Endothelial cell of umbilical vein (primary cell): ENCODE measurements at regions not wholly inside any gene's neighbourhood (a gene's known extent, or its start where the extent isn't known, plus 50 kb on each side); places are given as distances from the start of the nearest gene placed in this dataset.

Source experiments
- BruUV-seq: library from RNA; stranded (reverse); fragments of 400-500 nt; replicated peaks from 2 replicates; lab custom pipeline; 2021; lab: Mats Ljungman, UMichigan
- CTCF ChIA-PET: fragments of 300-600, 350-600 bp; sonication (Branson Sonifier 250); formaldehyde crosslinking; loops from one replicate; lab custom pipeline; 2021; ENCODE audit warnings: antibody characterized with exemption, inconsistent platforms; lab: Charles Lee
- POLR2A ChIA-PET: fragments of 300-600, 350-600 bp; sonication (Branson Sonifier 250); formaldehyde crosslinking; loops from one replicate; lab custom pipeline; 2021; ENCODE audit warnings: antibody characterized with exemption, inconsistent platforms; lab: Charles Lee
- DNase-seq: peaks from one replicate; pipeline ENCODE4 v3.0.0-alpha.2; 2011; ENCODE audit warnings: low read depth, low spot score
- FAIRE-seq: peaks from 2 replicates; lab custom pipeline; 2011; peaks lifted over from hg19 to GRCh38; lab: Jason Lieb, UNC
- H2AFZ ChIP-seq: 2 replicates; pipeline ENCODE4 v1.6.0; 2012; ENCODE audit warnings: low read depth, low read length, control low read depth, inconsistent platforms
- H3K27ac ChIP-seq: 2 replicates; pipeline ENCODE4 v1.5.1; 2011; ENCODE audit warnings: low read depth, mild to moderate bottlenecking, control low read depth, low read length, moderate library complexity; ENCODE audit not compliant: insufficient read depth
- H3K27me3 ChIP-seq, 2 experiments: 2 replicates each; pipeline versions ENCODE4 v1.6.0 to v1.6.1; 2011; ENCODE audit warnings: low read length in 2 of 2, mixed read lengths in 1 of 2; ENCODE audit not compliant: control insufficient read depth in 2 of 2, insufficient read depth in 2 of 2
- H3K36me3 ChIP-seq, 2 experiments: 2 replicates in 1 of 2; 3 replicates in 1 of 2; pipeline ENCODE4 v1.5.1; 2011; ENCODE audit warnings: low read length in 2 of 2, mild to moderate bottlenecking in 1 of 2, moderate library complexity in 1 of 2; ENCODE audit not compliant: control insufficient read depth in 2 of 2, insufficient read depth in 2 of 2; ENCODE audit errors: extremely low read depth in 1 of 2
- H3K4me1 ChIP-seq: 3 replicates; pipeline ENCODE4 v1.5.1; 2011; ENCODE audit warnings: mild to moderate bottlenecking, low read length; ENCODE audit not compliant: control insufficient read depth, insufficient read depth; ENCODE audit errors: extremely low read depth
- H3K4me2 ChIP-seq: 2 replicates; pipeline ENCODE4 v1.6.1; 2011; ENCODE audit warnings: low read length, control low read depth, mixed read lengths; ENCODE audit not compliant: insufficient read depth
- H3K4me3 ChIP-seq, 3 experiments: fragments of 200-600 bp in 1 of 3; sonication (generic), shearing (Covaris generic) in 1 of 3; replicated peaks in 1 of 3; 2 replicates each; pipeline ENCODE4 v1.5.1; 2011 to 2016; ENCODE audit warnings: control low read depth in 3 of 3, low read length in 3 of 3, mild to moderate bottlenecking in 2 of 3, inconsistent platforms in 1 of 3, low read depth in 1 of 3, moderate library complexity in 1 of 3; ENCODE audit not compliant: insufficient read depth in 1 of 3
- H3K79me2 ChIP-seq: 2 replicates; pipeline ENCODE4 v1.6.0; 2012; ENCODE audit warnings: low read length, inconsistent platforms; ENCODE audit not compliant: control insufficient read depth, insufficient read depth
- H3K9ac ChIP-seq: replicated peaks from 2 replicates; pipeline ENCODE3; 2011; ENCODE audit warnings: low read length, control low read depth; ENCODE audit not compliant: insufficient read depth; ENCODE audit errors: extremely low read depth
- H3K9me1 ChIP-seq: replicated peaks from 3 replicates; pipeline ENCODE4 v1.6.0; 2011; ENCODE audit warnings: mild to moderate bottlenecking, low read length; ENCODE audit not compliant: control insufficient read depth, insufficient read depth; ENCODE audit errors: extremely low read depth
- H3K9me3 ChIP-seq: replicated peaks from 2 replicates; pipeline ENCODE4 v1.5.1; 2012; ENCODE audit warnings: low read length, inconsistent platforms; ENCODE audit not compliant: control insufficient read depth, insufficient read depth
- H4K20me1 ChIP-seq: replicated peaks from 2 replicates; pipeline ENCODE3; 2011; ENCODE audit warnings: mild to moderate bottlenecking, low read length; ENCODE audit not compliant: control insufficient read depth, insufficient read depth; ENCODE audit errors: extremely low read depth
- CTCF ChIP-seq, 2 donors: IDR thresholded peaks; 1 replicate in 1 of 2; 2 replicates in 1 of 2; pipeline ENCODE4 v1.5.1; 2011; ENCODE audit warnings: low read length in 2 of 2, mild to moderate bottlenecking in 2 of 2, moderate library complexity in 2 of 2, control low read depth in 1 of 2, inconsistent platforms in 1 of 2, low read depth in 1 of 2; ENCODE audit not compliant: insufficient read depth in 1 of 2; ENCODE audit errors: extremely low read depth in 1 of 2
- EZH2 ChIP-seq: IDR thresholded peaks from 2 replicates; pipeline ENCODE4 v1.6.1; 2012; ENCODE audit warnings: borderline replicate concordance, low read depth, mild to moderate bottlenecking, moderate library complexity, low read length, inconsistent platforms; ENCODE audit not compliant: severe bottlenecking
- FOS ChIP-seq: IDR thresholded peaks from 2 replicates; pipeline ENCODE4 v1.6.1; 2011; ENCODE audit warnings: mild to moderate bottlenecking, low read length, moderate library complexity, borderline replicate concordance; ENCODE audit not compliant: insufficient read depth
- GATA2 ChIP-seq: IDR thresholded peaks from 2 replicates; pipeline ENCODE4 v1.7.0; 2011; ENCODE audit warnings: low read depth, mild to moderate bottlenecking, moderate library complexity, mixed read lengths, low read length; ENCODE audit not compliant: insufficient read length, insufficient read depth
- JUN ChIP-seq: IDR thresholded peaks from 2 replicates; pipeline ENCODE4 v1.6.1; 2011; ENCODE audit warnings: borderline replicate concordance, low read depth; ENCODE audit not compliant: insufficient read length, insufficient read depth
- MAX ChIP-seq: IDR thresholded peaks from 2 replicates; pipeline ENCODE4 v1.6.1; 2011; ENCODE audit not compliant: insufficient read depth, insufficient read length
- MYC ChIP-seq: IDR thresholded peaks from one replicate; pipeline ENCODE4 v1.6.1; 2011; ENCODE audit warnings: mild to moderate bottlenecking, low read depth, low read length
- POLR2A ChIP-seq: IDR thresholded peaks from 2 replicates; pipeline ENCODE4 v1.6.1; 2012; ENCODE audit warnings: low read depth, mild to moderate bottlenecking, control low read depth, low read length
- POLR2AphosphoS5 ChIP-seq: IDR thresholded peaks from 2 replicates; pipeline ENCODE4 v1.6.1; 2012; ENCODE audit warnings: low read depth, mild to moderate bottlenecking, control low read depth, low read length, moderate library complexity; ENCODE audit not compliant: insufficient read depth
- dilution Hi-C: fragments of 300-500 bp; cut with MboI; formaldehyde crosslinking; loops from one replicate; pipeline ENCODE4 v1.15.0; 2019; ENCODE audit warnings: low sequenced_read_pairs; ENCODE audit not compliant: extremely low pct_ligation_motif_present
- intact Hi-C: fragments of 100-400 bp; cut with micrococcal nuclease; formaldehyde crosslinking; loops from one replicate; pipeline ENCODE4 v1.10.0; 2022

GRCh38 chr5:98401656-98402055 lies 371.8 kb upstream of the RGMB start:
- no peaks in the 10 kb centered on the region for H3K79me2 ChIP-seq
- BruUV-seq, result no TSS peak
- no peak for FAIRE-seq
- no peaks in the 10 kb centered on the region for H3K9me3 ChIP-seq
- H3K27me3 ChIP-seq, result no peaks in the 10 kb centered on the region
- no peaks in the 10 kb centered on the region for H3K36me3 ChIP-seq
- H3K4me2 ChIP-seq, result no peak overlapping the region
- intact Hi-C loops (no loop called here), dilution Hi-C loops (no loop called here)
- ChIA-PET POLR2A (no interaction called here), CTCF (interaction anchor here (1.5 kb wide), 2 partner anchors 9 to 11 kb away, joined by 4 to 6 read pairs; no protein-coding TSS in a partner anchor)
- TF ChIP-seq FOS (no peak), EZH2 (no peak), MAX (no peak), CTCF (IDR thresholded peaks at IDR 0.05; ENCODE audit: extremely low read depth in 1 of 2, insufficient read depth in 1 of 2, low read depth in 1 of 2, low read length in 2 of 2) (no peak), MYC (no peak), JUN (no peak), GATA2 (no peak), POLR2AphosphoS5 (no peak), POLR2A (no peak)
- no peaks in the 10 kb centered on the region for H4K20me1 ChIP-seq
- no peak overlapping the region for H3K4me3 ChIP-seq
- H3K4me1 ChIP-seq, result no peaks in the 10 kb centered on the region
- H3K9me1 ChIP-seq, result no peaks in the 10 kb centered on the region
- H3K9ac ChIP-seq, result no peak overlapping the region
- DNase-seq, result no peak
- no peak overlapping the region for H3K27ac ChIP-seq
- no peak overlapping the region for H2AFZ ChIP-seq
